ENCODE measurements at regions not wholly inside any gene's neighbourhood (a gene's known extent, or its start where the extent isn't known, plus 50 kb on each side); places are given as distances from the start of the nearest gene placed in this dataset.

DNA sequence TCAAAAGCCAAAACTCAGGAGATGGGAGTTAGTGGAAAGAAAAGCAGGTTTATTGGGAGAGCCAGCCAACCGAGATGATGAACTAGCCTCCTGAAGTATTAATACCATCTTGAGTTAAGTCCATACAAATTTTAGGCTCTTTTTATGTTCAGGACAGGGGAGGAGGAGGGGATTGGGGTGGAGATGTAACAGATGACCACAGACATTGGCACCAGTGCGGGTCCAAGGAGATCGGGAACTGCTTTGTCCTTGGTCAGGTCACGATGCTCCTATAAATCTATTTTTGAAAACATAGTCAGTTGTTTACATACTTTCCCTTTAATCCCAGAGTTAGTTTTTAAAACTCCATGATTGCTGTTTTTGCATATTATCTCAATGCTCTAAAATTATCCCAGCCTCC is 219.6 kb downstream of the ANKRD60 start:
- no peak for TF ChIP-seq CTCF (IDR thresholded peaks at IDR 0.05)
- Histone ChIP-seq H3K27ac (no peak overlapping the region), H3K9me3 (no peaks in the 10 kb centered on the region), H3K36me3 (no peaks in the 10 kb centered on the region), H3K4me3 (no peak overlapping the region), H3K4me1 (no peaks in the 10 kb centered on the region), H3K27me3 (no peaks in the 10 kb centered on the region), H3K9ac (ENCODE audit: low read depth in 2 of 2, low read length in 2 of 2) (no peak overlapping the region)
- intact Hi-C loops (cut with DNase I), result no loop called here
- DNase-seq, result no peak

DNA sequence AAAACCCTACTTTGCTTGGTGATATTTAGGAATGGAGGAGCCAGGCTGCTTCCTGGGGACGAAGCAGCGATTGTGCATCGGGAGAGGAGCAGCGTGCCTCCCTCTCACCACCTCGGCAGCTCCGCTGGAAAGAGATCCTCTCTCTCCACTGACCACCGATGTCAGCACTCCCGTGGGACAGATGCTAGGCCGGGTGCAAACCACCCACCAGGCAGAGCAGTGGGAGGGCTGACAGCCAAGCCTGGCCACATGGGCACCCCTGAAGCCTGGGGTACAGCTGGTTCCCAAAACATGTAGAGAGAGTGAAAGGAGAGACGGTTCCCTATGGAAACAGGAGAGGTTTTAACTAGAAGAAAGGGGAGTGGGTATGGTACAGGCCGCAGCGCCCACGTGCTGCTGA is 220.0 kb downstream of the ANKRD60 start:
- H3K9ac ChIP-seq (ENCODE audit: low read depth in 2 of 2, low read length in 2 of 2), result no peak overlapping the region
- no peak for TF ChIP-seq CTCF (IDR thresholded peaks at IDR 0.05)
- no peak overlapping the region for H3K27ac ChIP-seq
- intact Hi-C loops (cut with DNase I), result no loop called here
- no peaks in the 10 kb centered on the region for H3K36me3 ChIP-seq
- H3K27me3 ChIP-seq, result no peaks in the 10 kb centered on the region
- H3K9me3 ChIP-seq, result no peaks in the 10 kb centered on the region
- H3K4me3 ChIP-seq, result no peak overlapping the region
- H3K4me1 ChIP-seq, result no peaks in the 10 kb centered on the region
- DNase-seq, result no peak

GRCh38 chr20:58007947-58008346 is 220.5 kb downstream of the ANKRD60 start:
- no peak overlapping the region for H3K4me3 ChIP-seq
- H3K27me3 ChIP-seq, result no peaks in the 10 kb centered on the region
- H3K4me1 ChIP-seq, result no peaks in the 10 kb centered on the region
- no peak overlapping the region for H3K9ac ChIP-seq (ENCODE audit: low read depth in 2 of 2, low read length in 2 of 2)
- DNase-seq, result no peak
- TF ChIP-seq CTCF (IDR thresholded peaks at IDR 0.05), result no peak
- H3K9me3 ChIP-seq, result no peaks in the 10 kb centered on the region
- no peak overlapping the region for H3K27ac ChIP-seq
- no peaks in the 10 kb centered on the region for H3K36me3 ChIP-seq
- intact Hi-C loops (cut with DNase I), result no loop called here

DNA sequence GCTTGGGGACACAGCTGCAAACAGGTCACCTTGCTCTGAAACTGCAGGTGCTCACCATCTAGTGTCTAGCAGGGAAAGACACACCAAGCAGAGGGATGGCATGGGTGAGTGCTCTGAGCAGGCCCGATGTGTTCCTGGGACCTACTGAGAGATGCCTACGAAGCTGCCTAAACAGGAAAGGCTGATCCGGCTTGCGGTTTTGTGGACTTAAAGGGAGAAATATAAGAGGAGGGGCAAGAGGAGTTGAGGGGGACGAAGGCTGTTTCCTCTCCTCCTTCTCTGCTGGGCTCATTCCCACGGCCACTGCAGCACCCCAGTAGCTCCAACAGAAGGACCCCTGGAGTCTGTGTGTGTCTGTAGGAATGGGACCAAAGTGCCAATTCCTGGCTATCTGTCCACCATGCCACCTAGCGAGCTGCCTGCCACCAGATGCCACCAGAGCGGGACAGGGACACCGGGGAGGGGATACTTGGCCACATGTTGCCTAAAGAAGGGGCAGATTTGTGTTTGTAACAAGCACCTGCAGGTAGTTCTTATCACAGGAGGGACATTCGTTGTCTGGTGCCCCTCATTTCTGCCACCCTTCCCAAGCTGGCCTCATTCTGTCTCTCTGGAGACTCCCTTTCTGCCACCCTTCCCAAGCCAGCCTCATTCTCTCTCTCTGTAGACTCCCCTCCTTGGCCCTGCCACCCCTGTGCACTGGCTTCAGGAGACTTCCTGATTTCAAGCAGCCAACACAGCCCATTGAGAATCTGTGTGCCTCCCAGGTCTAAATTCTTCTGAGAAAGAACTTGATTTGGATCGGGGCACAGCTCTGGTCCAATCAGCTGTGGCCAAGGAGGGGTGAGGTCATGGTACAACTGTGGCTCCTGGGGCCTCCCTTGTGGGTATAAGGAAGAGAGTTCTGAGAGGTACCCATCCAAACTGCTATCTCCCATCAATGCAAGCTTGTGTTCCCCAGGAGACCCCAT is 221.8 kb downstream of the ANKRD60 start:
- no peak overlapping the region for H3K4me3 ChIP-seq
- no peaks in the 10 kb centered on the region for H3K27me3 ChIP-seq
- no peak overlapping the region for H3K27ac ChIP-seq
- no peak overlapping the region for H3K9ac ChIP-seq (ENCODE audit: low read depth in 2 of 2, low read length in 2 of 2)
- H3K4me1 ChIP-seq, result no peaks in the 10 kb centered on the region
- DNase-seq, result no peak
- H3K36me3 ChIP-seq, result no peaks in the 10 kb centered on the region
- no peaks in the 10 kb centered on the region for H3K9me3 ChIP-seq
- intact Hi-C loops (cut with DNase I), result no loop called here
- TF ChIP-seq CTCF (IDR thresholded peaks at IDR 0.05), result no peak

DNA sequence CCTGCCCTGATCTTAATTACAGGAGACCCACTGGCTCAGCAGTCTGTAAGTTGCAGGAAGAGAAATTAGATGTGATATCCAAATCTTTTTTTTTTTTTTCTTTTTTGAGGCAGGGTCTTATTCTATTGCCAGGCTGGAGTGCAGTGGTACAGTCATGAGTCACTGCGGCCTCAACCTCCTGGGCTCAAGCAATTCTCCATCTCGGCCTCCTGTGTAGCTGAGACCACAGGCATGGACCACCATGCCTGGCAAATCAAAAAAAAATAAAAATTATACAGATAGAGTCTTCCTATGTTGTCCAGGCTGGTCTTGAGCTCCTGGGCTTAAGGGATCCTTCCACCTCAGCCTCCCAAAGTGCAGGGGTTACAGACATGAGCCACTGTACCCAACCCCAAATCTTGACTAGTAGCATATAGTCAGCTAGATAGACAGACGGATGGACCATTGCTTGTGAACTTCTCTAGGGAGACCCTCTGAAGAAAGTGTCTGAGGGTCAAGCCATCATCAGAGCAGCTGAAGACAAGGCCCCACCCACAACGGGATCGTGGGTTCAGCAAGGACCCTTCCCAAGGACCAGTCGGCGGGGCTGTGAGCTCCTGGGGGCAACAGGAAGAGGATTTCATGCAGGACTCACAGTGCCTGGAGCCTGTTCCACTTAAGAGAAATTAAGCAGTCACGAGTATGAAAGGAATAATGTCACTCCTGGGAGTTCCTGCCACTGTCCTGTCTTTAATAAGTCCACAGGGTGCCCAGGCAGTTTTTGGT is 222.7 kb downstream of the ANKRD60 start:
- no peak for DNase-seq
- TF ChIP-seq CTCF (IDR thresholded peaks at IDR 0.05), result no peak
- Histone ChIP-seq H3K36me3 (no peaks in the 10 kb centered on the region), H3K9me3 (no peaks in the 10 kb centered on the region), H3K4me3 (no peak overlapping the region), H3K4me1 (no peaks in the 10 kb centered on the region), H3K27ac (no peak overlapping the region), H3K9ac (ENCODE audit: low read depth in 2 of 2, low read length in 2 of 2) (no peak overlapping the region), H3K27me3 (no peaks in the 10 kb centered on the region)
- intact Hi-C loops (cut with DNase I), result no loop called here
